ENCODE measurements at regions not wholly inside any gene's neighbourhood (a gene's known extent, or its start where the extent isn't known, plus 50 kb on each side); places are given as distances from the start of the nearest gene placed in this dataset.
"Not testable (repeated sequence)": the region's sequence is repeated elsewhere in the genome, so short reads cannot be mapped to it uniquely, and the experiment has no call there.

DNA sequence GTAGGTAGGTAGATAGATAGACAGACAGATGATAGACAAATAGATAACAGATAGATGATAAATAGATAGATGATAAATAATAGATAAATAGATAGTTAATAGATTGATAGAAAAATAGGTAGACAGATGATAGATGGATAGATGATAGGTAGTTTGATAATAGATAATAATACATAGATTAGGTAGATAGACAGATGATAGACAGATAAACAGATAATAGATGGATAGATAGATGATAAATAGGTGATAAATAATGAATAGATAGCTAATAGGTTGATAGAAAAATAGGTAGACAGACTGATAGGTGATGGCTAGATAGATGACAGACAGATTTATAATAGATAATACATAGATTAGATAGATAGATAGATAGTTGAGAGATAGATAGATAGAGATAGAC lies 350.5 kb upstream of the DPP6 start:
- Histone ChIP-seq H3K9ac (ENCODE audit: low read depth in 1 of 2, low read length in 2 of 2) (no peak overlapping the region), H3K4me1 (ENCODE audit: control insufficient read depth in 4 of 4, insufficient read depth in 4 of 4, low read length in 3 of 4) (no peaks in the 10 kb centered on the region), H3K27ac (ENCODE audit: low read depth in 1 of 2, low read length in 2 of 2) (no peak overlapping the region), H3K36me3 (ENCODE audit: control insufficient read depth in 4 of 4, insufficient read depth in 3 of 4, low read depth in 1 of 4, low read length in 3 of 4) (no peaks in the 10 kb centered on the region), H3K4me3 (ENCODE audit: low read depth in 1 of 3, low read length in 3 of 3) (no peak overlapping the region), H3K9me3 (ENCODE audit: control insufficient read depth in 4 of 4, low read length in 3 of 4) (no peaks in the 10 kb centered on the region), H3K27me3 (ENCODE audit: control insufficient read depth in 4 of 4, insufficient read depth in 4 of 4, low read length in 3 of 4) (no peaks in the 10 kb centered on the region)
- no peak for TF ChIP-seq HNF4G (IDR thresholded peaks at IDR 0.05)
- no peak for TF ChIP-seq NR2F2 (IDR thresholded peaks at IDR 0.05)
- TF ChIP-seq GABPA (IDR thresholded peaks at IDR 0.05 in 1 of 2, conservative IDR thresholded peaks at IDR 0.05 in 1 of 2) = no peak
- TF ChIP-seq FOXA2 (IDR thresholded peaks at IDR 0.05) = no peak
- TF ChIP-seq EGR1 (IDR thresholded peaks at IDR 0.05; ENCODE audit: low read depth in 2 of 2) = no peak
- TF ChIP-seq, protein P1, sequence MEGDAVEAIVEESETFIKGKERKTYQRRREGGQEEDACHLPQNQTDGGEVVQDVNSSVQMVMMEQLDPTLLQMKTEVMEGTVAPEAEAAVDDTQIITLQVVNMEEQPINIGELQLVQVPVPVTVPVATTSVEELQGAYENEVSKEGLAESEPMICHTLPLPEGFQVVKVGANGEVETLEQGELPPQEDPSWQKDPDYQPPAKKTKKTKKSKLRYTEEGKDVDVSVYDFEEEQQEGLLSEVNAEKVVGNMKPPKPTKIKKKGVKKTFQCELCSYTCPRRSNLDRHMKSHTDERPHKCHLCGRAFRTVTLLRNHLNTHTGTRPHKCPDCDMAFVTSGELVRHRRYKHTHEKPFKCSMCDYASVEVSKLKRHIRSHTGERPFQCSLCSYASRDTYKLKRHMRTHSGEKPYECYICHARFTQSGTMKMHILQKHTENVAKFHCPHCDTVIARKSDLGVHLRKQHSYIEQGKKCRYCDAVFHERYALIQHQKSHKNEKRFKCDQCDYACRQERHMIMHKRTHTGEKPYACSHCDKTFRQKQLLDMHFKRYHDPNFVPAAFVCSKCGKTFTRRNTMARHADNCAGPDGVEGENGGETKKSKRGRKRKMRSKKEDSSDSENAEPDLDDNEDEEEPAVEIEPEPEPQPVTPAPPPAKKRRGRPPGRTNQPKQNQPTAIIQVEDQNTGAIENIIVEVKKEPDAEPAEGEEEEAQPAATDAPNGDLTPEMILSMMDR (IDR thresholded peaks at IDR 0.05; ENCODE audit: low read depth, low read length, missing input control) = no peak
- TF ChIP-seq, protein P2, sequence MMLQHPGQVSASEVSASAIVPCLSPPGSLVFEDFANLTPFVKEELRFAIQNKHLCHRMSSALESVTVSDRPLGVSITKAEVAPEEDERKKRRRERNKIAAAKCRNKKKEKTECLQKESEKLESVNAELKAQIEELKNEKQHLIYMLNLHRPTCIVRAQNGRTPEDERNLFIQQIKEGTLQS (IDR thresholded peaks at IDR 0.05) = no peak
- TF ChIP-seq RXRA (IDR thresholded peaks at IDR 0.05) = no peak
- TF ChIP-seq REST (IDR thresholded peaks at IDR 0.05) = no peak
- no peak for TF ChIP-seq MAX (IDR thresholded peaks at IDR 0.05)
- no peak for TF ChIP-seq SP1 (IDR thresholded peaks at IDR 0.05)
- TF ChIP-seq HNF4A (conservative IDR thresholded peaks at IDR 0.05) = no peak
- DNase-seq (ENCODE audit: low spot score) = no peak

GRCh38 chr7:153723892-153724291 lies 328.3 kb upstream of the DPP6 start:
- not testable (repeated sequence) for H3K36me3 ChIP-seq (ENCODE audit: control insufficient read depth in 4 of 4, insufficient read depth in 3 of 4, low read depth in 1 of 4, low read length in 3 of 4); H3K9me3 ChIP-seq (ENCODE audit: control insufficient read depth in 4 of 4, low read length in 3 of 4); H3K27me3 ChIP-seq (ENCODE audit: control insufficient read depth in 4 of 4, insufficient read depth in 4 of 4, low read length in 3 of 4); H3K4me1 ChIP-seq (ENCODE audit: control insufficient read depth in 4 of 4, insufficient read depth in 4 of 4, low read length in 3 of 4); H3K4me3 ChIP-seq (ENCODE audit: low read depth in 1 of 3, low read length in 3 of 3); H3K27ac ChIP-seq (ENCODE audit: low read depth in 1 of 2, low read length in 2 of 2); H3K9ac ChIP-seq (ENCODE audit: low read depth in 1 of 2, low read length in 2 of 2); DNase-seq (ENCODE audit: low spot score)
- WGBS = 57% methylated on average over 2 of the region's 2 CpGs

DNA sequence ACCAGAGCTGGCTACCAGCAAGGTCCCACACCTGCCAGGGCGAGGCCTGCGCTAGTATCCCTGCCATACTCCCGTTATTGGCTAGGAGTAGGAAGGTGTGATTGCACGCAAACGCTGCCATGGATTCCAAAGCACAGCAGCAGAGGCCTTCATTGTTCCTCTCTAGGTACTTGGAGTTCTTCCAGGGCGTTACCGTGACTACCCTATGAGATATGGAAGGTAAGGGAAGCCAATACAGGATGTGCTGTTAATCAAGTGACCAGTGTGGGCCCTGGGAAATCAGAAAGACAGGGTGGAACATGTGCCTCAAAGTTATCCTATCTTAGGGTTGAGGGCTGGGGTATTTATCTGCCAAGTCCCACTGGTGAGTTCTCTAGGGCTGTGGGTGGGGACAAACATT lies 320.7 kb upstream of the DPP6 start:
- 80% methylated on average over 7 of the region's 7 CpGs for WGBS
- not testable (repeated sequence) for H3K4me3 ChIP-seq (ENCODE audit: low read depth in 1 of 3, low read length in 3 of 3); H3K27ac ChIP-seq (ENCODE audit: low read depth in 1 of 2, low read length in 2 of 2); H3K9ac ChIP-seq (ENCODE audit: low read depth in 1 of 2, low read length in 2 of 2); DNase-seq (ENCODE audit: low spot score); H3K9me3 ChIP-seq (ENCODE audit: control insufficient read depth in 4 of 4, low read length in 3 of 4); H3K4me1 ChIP-seq (ENCODE audit: control insufficient read depth in 4 of 4, insufficient read depth in 4 of 4, low read length in 3 of 4); H3K27me3 ChIP-seq (ENCODE audit: control insufficient read depth in 4 of 4, insufficient read depth in 4 of 4, low read length in 3 of 4); H3K36me3 ChIP-seq (ENCODE audit: control insufficient read depth in 4 of 4, insufficient read depth in 3 of 4, low read depth in 1 of 4, low read length in 3 of 4)

DNA sequence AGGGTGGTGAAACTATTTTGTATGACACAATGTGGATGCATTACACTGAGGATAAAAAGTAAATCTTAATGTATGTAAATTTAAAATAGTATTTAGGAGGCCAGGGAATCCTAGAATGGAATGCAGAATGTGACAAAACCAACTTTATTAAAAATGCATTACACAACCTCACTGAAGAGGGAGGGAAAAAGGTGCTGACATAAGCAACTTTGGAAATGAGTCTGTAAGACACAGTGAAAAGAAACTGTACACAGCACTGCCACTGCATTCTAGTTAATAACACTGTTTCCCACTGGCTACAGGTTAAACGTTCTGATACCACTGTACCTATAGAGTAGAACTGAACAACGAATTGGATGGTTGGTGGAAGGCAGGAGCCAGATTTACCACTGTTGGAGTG lies 308.8 kb upstream of the DPP6 start:
- H3K9ac ChIP-seq (ENCODE audit: low read depth in 1 of 2, low read length in 2 of 2); H3K36me3 ChIP-seq (ENCODE audit: control insufficient read depth in 4 of 4, insufficient read depth in 3 of 4, low read depth in 1 of 4, low read length in 3 of 4); H3K27ac ChIP-seq (ENCODE audit: low read depth in 1 of 2, low read length in 2 of 2); H3K4me3 ChIP-seq (ENCODE audit: low read depth in 1 of 3, low read length in 3 of 3); H3K27me3 ChIP-seq (ENCODE audit: control insufficient read depth in 4 of 4, insufficient read depth in 4 of 4, low read length in 3 of 4); H3K9me3 ChIP-seq (ENCODE audit: control insufficient read depth in 4 of 4, low read length in 3 of 4); DNase-seq (ENCODE audit: low spot score); H3K4me1 ChIP-seq (ENCODE audit: control insufficient read depth in 4 of 4, insufficient read depth in 4 of 4, low read length in 3 of 4): not testable (repeated sequence)
- WGBS = 55% methylated on average over 2 of the region's 2 CpGs

DNA sequence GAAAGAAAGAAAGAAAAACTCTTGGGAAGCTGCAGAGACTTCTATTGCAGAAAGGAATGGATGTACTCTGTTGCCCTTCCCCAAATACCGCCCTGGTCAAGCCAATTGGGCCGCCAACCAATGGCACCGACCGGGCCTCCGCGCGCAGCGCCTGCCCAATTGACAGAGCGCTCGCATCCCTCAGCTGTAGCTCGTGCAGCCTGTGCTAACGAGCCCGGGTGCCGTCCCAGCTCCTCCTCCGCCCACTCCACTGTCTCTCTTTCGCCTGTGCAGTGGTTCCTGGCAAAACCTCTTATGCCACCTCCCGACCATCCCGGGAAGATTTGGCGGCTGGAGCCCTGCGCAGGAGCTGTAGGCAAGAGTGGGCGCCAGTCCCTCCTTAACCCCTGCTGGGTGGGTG lies 304.2 kb upstream of the DPP6 start:
- not testable (repeated sequence) for H3K4me1 ChIP-seq (ENCODE audit: control insufficient read depth in 4 of 4, insufficient read depth in 4 of 4, low read length in 3 of 4); H3K27me3 ChIP-seq (ENCODE audit: control insufficient read depth in 4 of 4, insufficient read depth in 4 of 4, low read length in 3 of 4); H3K9me3 ChIP-seq (ENCODE audit: control insufficient read depth in 4 of 4, low read length in 3 of 4); DNase-seq (ENCODE audit: low spot score); H3K4me3 ChIP-seq (ENCODE audit: low read depth in 1 of 3, low read length in 3 of 3); H3K27ac ChIP-seq (ENCODE audit: low read depth in 1 of 2, low read length in 2 of 2); H3K9ac ChIP-seq (ENCODE audit: low read depth in 1 of 2, low read length in 2 of 2); H3K36me3 ChIP-seq (ENCODE audit: control insufficient read depth in 4 of 4, insufficient read depth in 3 of 4, low read depth in 1 of 4, low read length in 3 of 4)
- 8% methylated on average over 19 of the region's 21 CpGs for WGBS

All from liver (tissue), 8 donors.